ENCODE measurements at regions not wholly inside any gene's neighbourhood (a gene's known extent, or its start where the extent isn't known, plus 50 kb on each side); places are given as distances from the start of the nearest gene placed in this dataset.
"Not testable (repeated sequence)": the region's sequence is repeated elsewhere in the genome, so short reads cannot be mapped to it uniquely, and the experiment has no call there.

- no peak for DNase-seq
Observed at GRCh38 chr16:17017442-17017841, 453.3 kb downstream of the XYLT1 start.

GRCh38 chr16:17018585-17018939 lies 452.2 kb downstream of the XYLT1 start:
- DNase-seq = no peak

GRCh38 chr16:17019366-17019765 lies 451.4 kb downstream of the XYLT1 start:
- no peak for DNase-seq

- DNase-seq = no peak
Observed at GRCh38 chr16:17023606-17024005, 447.2 kb downstream of the XYLT1 start.

- DNase-seq = no peak
Observed at GRCh38 chr16:17024514-17024913, 446.2 kb downstream of the XYLT1 start.

- DNase-seq = no peak
Observed at GRCh38 chr16:17026600-17027242, 444.0 kb downstream of the XYLT1 start.

- no peak for DNase-seq
Observed at GRCh38 chr16:17027488-17028129, 443.2 kb downstream of the XYLT1 start.

GRCh38 chr16:17029602-17030350 lies 441.0 kb downstream of the XYLT1 start:
- no peak for DNase-seq

GRCh38 chr16:17031484-17032268 lies 439.1 kb downstream of the XYLT1 start:
- DNase-seq = no peak

- no peak for DNase-seq
Observed at GRCh38 chr16:17032332-17032731, 438.4 kb downstream of the XYLT1 start.

GRCh38 chr16:17034477-17035252 lies 436.1 kb downstream of the XYLT1 start:
- no peak for DNase-seq

GRCh38 chr16:17037499-17037898 lies 433.3 kb downstream of the XYLT1 start:
- DNase-seq = no peak

GRCh38 chr16:17038415-17038814 lies 432.3 kb downstream of the XYLT1 start:
- DNase-seq = no peak

- DNase-seq = not testable (repeated sequence)
Observed at GRCh38 chr16:17049109-17049508, 421.7 kb downstream of the XYLT1 start.

GRCh38 chr16:17050468-17050867 lies 420.3 kb downstream of the XYLT1 start:
- no peak for DNase-seq
